HEK293 (cell line): ENCODE measurements at regions not wholly inside any gene's neighbourhood (a gene's known extent, or its start where the extent isn't known, plus 50 kb on each side); places are given as distances from the start of the nearest gene placed in this dataset.
A peak's percentile ranks its signal among the peaks of the same experiment; 100 is the strongest.

ENCODE experiments used
- CTCF ChIA-PET: fragments of 350-600 bp; formaldehyde crosslinking; extraction: SDS; loops from one replicate; lab custom pipeline; 2021; ENCODE audit warnings: antibody characterized with exemption; lab: Yijun Ruan, JAX
- POLR2A ChIA-PET: fragments of 300-600 bp; formaldehyde crosslinking; extraction: SDS; loops from one replicate; lab custom pipeline; 2020; ENCODE audit warnings: antibody characterized with exemption, inconsistent platforms; lab: Yijun Ruan, JAX
- H3K27ac ChIP-seq: fragments of 200-500 bp; sonication (Bioruptor generic); 2 replicates; pipeline ENCODE4 v1.5.1; 2014; ENCODE audit warnings: low read depth, low read length, control low read depth, inconsistent platforms; ENCODE audit errors: extremely low read depth
- H3K36me3 ChIP-seq, 2 experiments: fragments of 200-500 bp in 1 of 2; sonication (Bioruptor generic) in 1 of 2; 1 replicate in 1 of 2; 2 replicates in 1 of 2; pipeline ENCODE4 v1.5.1; 2014 to 2017; ENCODE audit warnings: inconsistent platforms in 2 of 2, low read length in 2 of 2; ENCODE audit not compliant: control insufficient read depth in 2 of 2, insufficient read depth in 1 of 2
- H3K4me1 ChIP-seq: fragments of 200-500 bp; sonication (Bioruptor generic); 2 replicates; pipeline ENCODE4 v1.5.1; 2014; ENCODE audit warnings: mild to moderate bottlenecking, low read length, inconsistent platforms; ENCODE audit not compliant: control insufficient read depth, insufficient read depth
- H3K4me3 ChIP-seq: 2 replicates; pipeline ENCODE4 v1.5.1; 2011; ENCODE audit warnings: low read depth, mild to moderate bottlenecking, control low read depth, low read length, moderate library complexity
- H3K9me3 ChIP-seq: fragments of 200-500 bp; sonication (Bioruptor generic); 2 replicates; pipeline ENCODE4 v1.5.1; 2014; ENCODE audit warnings: low read depth, low read length, inconsistent platforms; ENCODE audit not compliant: control insufficient read depth, insufficient read depth
- EGR2 ChIP-seq: fragments of 450-650 bp; formaldehyde crosslinking; IDR thresholded peaks from 2 replicates; pipeline ENCODE4 v1.5.1; 2016; ENCODE audit warnings: low read depth, missing biosample characterization, missing genetic modification characterization
- GFI1B ChIP-seq: fragments of 450-650 bp; formaldehyde crosslinking; IDR thresholded peaks from 2 replicates; pipeline ENCODE4 v1.5.1; 2016; ENCODE audit warnings: missing biosample characterization, missing genetic modification characterization
- GLIS1 ChIP-seq: fragments of 450-650 bp; formaldehyde crosslinking; IDR thresholded peaks from 2 replicates; pipeline ENCODE4 v1.5.1; 2016; ENCODE audit warnings: missing biosample characterization, missing genetic modification characterization
- HOXA7 ChIP-seq: sonication (generic); formaldehyde crosslinking; IDR thresholded peaks from 2 replicates; pipeline ENCODE4 v1.8.1; 2022; ENCODE audit warnings: missing genetic modification reagents, borderline replicate concordance
- KLF7 ChIP-seq: fragments of 450-650 bp; formaldehyde crosslinking; IDR thresholded peaks from 2 replicates; pipeline ENCODE4 v1.5.1; 2016; ENCODE audit warnings: missing biosample characterization, missing genetic modification characterization, borderline replicate concordance
- YY2 ChIP-seq: fragments of 450-650 bp; formaldehyde crosslinking; IDR thresholded peaks from 2 replicates; pipeline ENCODE4 v1.5.1; 2016; ENCODE audit warnings: missing biosample characterization, missing genetic modification characterization
- ZBTB17 ChIP-seq: fragments of 450-650 bp; formaldehyde crosslinking; IDR thresholded peaks from 2 replicates; pipeline ENCODE4 v1.5.1; 2016; ENCODE audit warnings: missing biosample characterization, missing genetic modification characterization
- ZEB2 ChIP-seq: fragments of 450-650 bp; formaldehyde crosslinking; IDR thresholded peaks from 2 replicates; pipeline ENCODE4 v1.5.1; 2016; ENCODE audit warnings: missing biosample characterization, missing genetic modification characterization
- ZFHX2 ChIP-seq: fragments of 450-650 bp; formaldehyde crosslinking; conservative IDR thresholded peaks from 2 replicates; pipeline ENCODE4 v1.5.1; 2016; ENCODE audit warnings: missing biosample characterization, missing genetic modification characterization
- ZFP3 ChIP-seq: fragments of 450-650 bp; formaldehyde crosslinking; IDR thresholded peaks from 2 replicates; pipeline ENCODE4 v1.5.1; 2016; ENCODE audit warnings: low read depth, missing biosample characterization, missing genetic modification characterization
- ZNF16 ChIP-seq: fragments of 450-650 bp; formaldehyde crosslinking; IDR thresholded peaks from 2 replicates; pipeline ENCODE4 v1.5.1; 2016; ENCODE audit warnings: low read depth, missing biosample characterization, missing genetic modification characterization
- ZNF169 ChIP-seq: fragments of 450-650 bp; formaldehyde crosslinking; IDR thresholded peaks from 2 replicates; pipeline ENCODE4 v1.5.1; 2016; ENCODE audit warnings: missing biosample characterization, missing genetic modification characterization
- ZNF184 ChIP-seq: fragments of 450-650 bp; IDR thresholded peaks from 2 replicates; pipeline ENCODE4 v1.5.1; 2018; ENCODE audit warnings: missing biosample characterization, mild to moderate bottlenecking, missing genetic modification characterization
- ZNF341 ChIP-seq: fragments of 450-650 bp; formaldehyde crosslinking; IDR thresholded peaks from 2 replicates; pipeline ENCODE4; 2016; ENCODE audit warnings: low read depth, missing biosample characterization, missing genetic modification characterization
- ZNF366 ChIP-seq: fragments of 450-650 bp; formaldehyde crosslinking; conservative IDR thresholded peaks from 2 replicates; pipeline ENCODE4 v1.5.1; 2016; ENCODE audit warnings: missing biosample characterization, missing genetic modification characterization
- ZNF391 ChIP-seq: fragments of 450-650 bp; formaldehyde crosslinking; IDR thresholded peaks from 2 replicates; pipeline ENCODE4 v1.5.1; 2016; ENCODE audit warnings: low read depth, missing biosample characterization, missing genetic modification characterization, borderline replicate concordance
- ZNF433 ChIP-seq: fragments of 450-650 bp; formaldehyde crosslinking; IDR thresholded peaks from 2 replicates; pipeline ENCODE4 v1.5.1; 2016; ENCODE audit warnings: missing biosample characterization, missing genetic modification characterization, low read depth
- ZNF529 ChIP-seq: fragments of 450-650 bp; formaldehyde crosslinking; IDR thresholded peaks from 2 replicates; pipeline ENCODE4 v1.5.1; 2017; ENCODE audit warnings: missing genetic modification characterization, missing biosample characterization; ENCODE audit not compliant: insufficient replicate concordance
- ZNF549 ChIP-seq: fragments of 450-650 bp; IDR thresholded peaks from 2 replicates; pipeline ENCODE4 v1.5.1; 2018; ENCODE audit warnings: missing biosample characterization, missing genetic modification characterization, mild to moderate bottlenecking, inconsistent platforms, moderate library complexity
- ZNF560 ChIP-seq: fragments of 450-650 bp; formaldehyde crosslinking; IDR thresholded peaks from 2 replicates; pipeline ENCODE4 v1.5.1; 2017; ENCODE audit warnings: missing biosample characterization, missing genetic modification characterization, borderline replicate concordance
- ZNF624 ChIP-seq: fragments of 450-650 bp; formaldehyde crosslinking; IDR thresholded peaks from 2 replicates; pipeline ENCODE4 v1.5.1; 2017; ENCODE audit warnings: missing biosample characterization, missing genetic modification characterization
- ZNF701 ChIP-seq: fragments of 450-650 bp; formaldehyde crosslinking; IDR thresholded peaks from 2 replicates; pipeline ENCODE4 v1.5.1; 2016; ENCODE audit warnings: missing biosample characterization, missing genetic modification characterization
- ZNF76 ChIP-seq: fragments of 450-650 bp; formaldehyde crosslinking; IDR thresholded peaks from 2 replicates; pipeline ENCODE4; 2016; ENCODE audit warnings: low read depth, missing biosample characterization, missing genetic modification characterization, borderline replicate concordance
- ZNF785 ChIP-seq: fragments of 450-650 bp; formaldehyde crosslinking; IDR thresholded peaks from 2 replicates; pipeline ENCODE4 v1.5.1; 2016; ENCODE audit warnings: missing biosample characterization, missing genetic modification characterization
- ZSCAN23 ChIP-seq: fragments of 450-650 bp; formaldehyde crosslinking; IDR thresholded peaks from 2 replicates; pipeline ENCODE4 v1.5.1; 2016; ENCODE audit warnings: missing biosample characterization, missing genetic modification characterization
- TF ChIP-seq, protein P1 (sequence below): fragments of 450-650 bp; formaldehyde crosslinking; IDR thresholded peaks from 2 replicates; pipeline ENCODE4 v1.5.1; 2016; ENCODE audit warnings: missing biosample characterization, missing genetic modification characterization
- TF ChIP-seq, protein P2 (sequence below): fragments of 450-650 bp; formaldehyde crosslinking; IDR thresholded peaks from 2 replicates; pipeline ENCODE4 v1.5.1; 2017; ENCODE audit warnings: missing biosample characterization, mild to moderate bottlenecking, missing genetic modification characterization, moderate library complexity
- TF ChIP-seq, protein P3 (sequence below): fragments of 450-650 bp; formaldehyde crosslinking; conservative IDR thresholded peaks from 2 replicates; pipeline ENCODE4 v1.5.1; 2016; ENCODE audit warnings: low read depth, missing biosample characterization, missing genetic modification characterization

DNA sequence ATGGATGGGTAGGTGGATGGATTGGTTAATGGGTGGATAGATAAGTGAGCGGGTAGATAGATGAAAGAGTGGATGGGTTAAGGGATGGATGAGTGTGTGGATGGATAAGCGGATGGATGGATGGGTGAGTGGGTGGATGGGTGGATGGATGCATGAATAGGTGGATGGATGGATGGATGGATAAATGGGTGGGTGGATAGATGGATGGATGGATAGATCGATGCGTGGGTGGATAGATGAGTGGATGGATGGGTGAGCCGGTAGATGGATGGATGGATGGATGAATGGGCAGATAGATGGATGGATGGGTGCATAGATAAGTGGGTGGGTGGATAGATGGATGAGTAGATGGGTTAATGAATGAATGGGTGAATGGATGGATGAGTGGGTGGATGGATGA is 90.9 kb downstream of the CPZ start:
- ChIA-PET CTCF (no interaction called here), POLR2A (no interaction called here)
- Histone ChIP-seq H3K4me1 (no peaks in the 10 kb centered on the region), H3K36me3 (no peaks in the 10 kb centered on the region), H3K27ac (no peak overlapping the region), H3K4me3 (no peak overlapping the region), H3K9me3 (no peaks in the 10 kb centered on the region)
- TF ChIP-seq ZNF785 (tag by site-specific recombination) (no peak), ZSCAN23 (tag by site-specific recombination) (no peak), GFI1B (tag by site-specific recombination) (no peak), ZFHX2 (tag by site-specific recombination) (peak; percentile 76), EGR2 (tag by site-specific recombination) (peak; percentile 96), ZNF366 (tag by site-specific recombination) (peak; percentile 76), ZNF391 (no peak), ZNF76 (no peak), ZEB2 (tag by site-specific recombination) (no peak), ZBTB17 (tag by site-specific recombination) (peak; percentile 91), GLIS1 (tag by site-specific recombination) (no peak), ZNF701 (tag by site-specific recombination) (no peak), ZNF560 (no peak), ZNF549 (tag by site-specific recombination) (no peak)
- TF ChIP-seq, protein P1, sequence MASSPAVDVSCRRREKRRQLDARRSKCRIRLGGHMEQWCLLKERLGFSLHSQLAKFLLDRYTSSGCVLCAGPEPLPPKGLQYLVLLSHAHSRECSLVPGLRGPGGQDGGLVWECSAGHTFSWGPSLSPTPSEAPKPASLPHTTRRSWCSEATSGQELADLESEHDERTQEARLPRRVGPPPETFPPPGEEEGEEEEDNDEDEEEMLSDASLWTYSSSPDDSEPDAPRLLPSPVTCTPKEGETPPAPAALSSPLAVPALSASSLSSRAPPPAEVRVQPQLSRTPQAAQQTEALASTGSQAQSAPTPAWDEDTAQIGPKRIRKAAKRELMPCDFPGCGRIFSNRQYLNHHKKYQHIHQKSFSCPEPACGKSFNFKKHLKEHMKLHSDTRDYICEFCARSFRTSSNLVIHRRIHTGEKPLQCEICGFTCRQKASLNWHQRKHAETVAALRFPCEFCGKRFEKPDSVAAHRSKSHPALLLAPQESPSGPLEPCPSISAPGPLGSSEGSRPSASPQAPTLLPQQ (tag by site-specific recombination), result no peak

DNA sequence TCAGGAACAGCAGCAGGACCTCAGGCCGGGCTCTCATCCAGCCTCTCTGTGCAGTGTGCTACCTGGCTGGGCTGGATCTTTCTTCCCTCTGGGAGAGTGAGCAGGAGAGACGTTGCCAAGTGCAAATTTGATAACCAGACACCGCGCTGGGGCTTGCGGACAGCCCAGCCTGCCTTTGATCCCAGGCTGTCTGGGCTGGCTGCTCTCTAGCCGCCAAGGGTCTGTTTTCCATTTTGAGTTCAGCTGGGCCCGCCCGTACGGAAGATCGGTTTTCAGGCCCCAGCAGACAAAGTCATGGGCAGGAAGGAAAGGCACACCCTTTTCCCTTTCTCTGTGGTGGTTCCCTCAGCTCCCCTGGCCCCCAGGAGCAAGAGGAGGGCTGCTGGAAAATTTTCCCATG is 90.2 kb downstream of the CPZ start:
- Histone ChIP-seq H3K4me3 (no peak overlapping the region), H3K27ac (no peak overlapping the region), H3K9me3 (no peaks in the 10 kb centered on the region), H3K4me1 (no peaks in the 10 kb centered on the region), H3K36me3 (no peaks in the 10 kb centered on the region)
- CTCF ChIA-PET, result no interaction called here
- POLR2A ChIA-PET, result no interaction called here
- TF ChIP-seq YY2 (no peak), ZNF433 (tag by site-specific recombination) (no peak), ZNF184 (tag by site-specific recombination) (no peak), ZNF16 (tag by site-specific recombination) (no peak), ZFP3 (no peak), ZNF169 (tag by site-specific recombination) (no peak), KLF7 (tag by site-specific recombination) (no peak)
- TF ChIP-seq, protein P2, sequence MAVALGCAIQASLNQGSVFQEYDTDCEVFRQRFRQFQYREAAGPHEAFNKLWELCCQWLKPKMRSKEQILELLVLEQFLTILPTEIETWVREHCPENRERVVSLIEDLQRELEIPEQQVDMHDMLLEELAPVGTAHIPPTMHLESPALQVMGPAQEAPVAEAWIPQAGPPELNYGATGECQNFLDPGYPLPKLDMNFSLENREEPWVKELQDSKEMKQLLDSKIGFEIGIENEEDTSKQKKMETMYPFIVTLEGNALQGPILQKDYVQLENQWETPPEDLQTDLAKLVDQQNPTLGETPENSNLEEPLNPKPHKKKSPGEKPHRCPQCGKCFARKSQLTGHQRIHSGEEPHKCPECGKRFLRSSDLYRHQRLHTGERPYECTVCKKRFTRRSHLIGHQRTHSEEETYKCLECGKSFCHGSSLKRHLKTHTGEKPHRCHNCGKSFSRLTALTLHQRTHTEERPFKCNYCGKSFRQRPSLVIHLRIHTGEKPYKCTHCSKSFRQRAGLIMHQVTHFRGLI (tag by site-specific recombination), result 0 out of 2 replicates have a peak, but pooled peaks have one; percentile 18

DNA sequence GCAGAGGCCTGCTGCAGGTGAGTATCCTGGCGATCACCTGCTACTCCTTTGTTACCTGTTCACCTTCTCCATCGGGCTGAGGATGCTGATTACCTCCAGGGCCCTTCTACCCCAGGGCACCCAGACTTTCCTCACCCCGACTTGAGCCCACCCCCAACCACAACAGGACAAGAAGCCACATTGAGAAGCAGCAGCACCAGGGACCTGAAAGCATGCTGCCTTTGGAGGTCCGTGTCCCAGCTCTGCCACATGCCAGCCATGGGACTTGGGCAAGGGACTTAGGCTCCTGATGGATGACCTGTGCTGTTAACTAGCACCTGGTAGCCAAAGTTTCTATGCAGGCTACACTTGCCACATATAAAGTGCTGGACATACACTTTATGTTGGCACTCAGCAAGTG is 89.7 kb downstream of the CPZ start:
- no peaks in the 10 kb centered on the region for H3K36me3 ChIP-seq
- no peaks in the 10 kb centered on the region for H3K9me3 ChIP-seq
- H3K27ac ChIP-seq, result no peak overlapping the region
- CTCF ChIA-PET, result no interaction called here
- H3K4me1 ChIP-seq, result no peaks in the 10 kb centered on the region
- H3K4me3 ChIP-seq, result no peak overlapping the region
- POLR2A ChIA-PET, result no interaction called here
- no peak for TF ChIP-seq ZNF624 (tag by site-specific recombination)
- no peak for TF ChIP-seq ZNF549 (tag by site-specific recombination)
- no peak for TF ChIP-seq ZNF529 (tag by site-specific recombination)
- no peak for TF ChIP-seq GLIS1 (tag by site-specific recombination)
- TF ChIP-seq, protein P3, sequence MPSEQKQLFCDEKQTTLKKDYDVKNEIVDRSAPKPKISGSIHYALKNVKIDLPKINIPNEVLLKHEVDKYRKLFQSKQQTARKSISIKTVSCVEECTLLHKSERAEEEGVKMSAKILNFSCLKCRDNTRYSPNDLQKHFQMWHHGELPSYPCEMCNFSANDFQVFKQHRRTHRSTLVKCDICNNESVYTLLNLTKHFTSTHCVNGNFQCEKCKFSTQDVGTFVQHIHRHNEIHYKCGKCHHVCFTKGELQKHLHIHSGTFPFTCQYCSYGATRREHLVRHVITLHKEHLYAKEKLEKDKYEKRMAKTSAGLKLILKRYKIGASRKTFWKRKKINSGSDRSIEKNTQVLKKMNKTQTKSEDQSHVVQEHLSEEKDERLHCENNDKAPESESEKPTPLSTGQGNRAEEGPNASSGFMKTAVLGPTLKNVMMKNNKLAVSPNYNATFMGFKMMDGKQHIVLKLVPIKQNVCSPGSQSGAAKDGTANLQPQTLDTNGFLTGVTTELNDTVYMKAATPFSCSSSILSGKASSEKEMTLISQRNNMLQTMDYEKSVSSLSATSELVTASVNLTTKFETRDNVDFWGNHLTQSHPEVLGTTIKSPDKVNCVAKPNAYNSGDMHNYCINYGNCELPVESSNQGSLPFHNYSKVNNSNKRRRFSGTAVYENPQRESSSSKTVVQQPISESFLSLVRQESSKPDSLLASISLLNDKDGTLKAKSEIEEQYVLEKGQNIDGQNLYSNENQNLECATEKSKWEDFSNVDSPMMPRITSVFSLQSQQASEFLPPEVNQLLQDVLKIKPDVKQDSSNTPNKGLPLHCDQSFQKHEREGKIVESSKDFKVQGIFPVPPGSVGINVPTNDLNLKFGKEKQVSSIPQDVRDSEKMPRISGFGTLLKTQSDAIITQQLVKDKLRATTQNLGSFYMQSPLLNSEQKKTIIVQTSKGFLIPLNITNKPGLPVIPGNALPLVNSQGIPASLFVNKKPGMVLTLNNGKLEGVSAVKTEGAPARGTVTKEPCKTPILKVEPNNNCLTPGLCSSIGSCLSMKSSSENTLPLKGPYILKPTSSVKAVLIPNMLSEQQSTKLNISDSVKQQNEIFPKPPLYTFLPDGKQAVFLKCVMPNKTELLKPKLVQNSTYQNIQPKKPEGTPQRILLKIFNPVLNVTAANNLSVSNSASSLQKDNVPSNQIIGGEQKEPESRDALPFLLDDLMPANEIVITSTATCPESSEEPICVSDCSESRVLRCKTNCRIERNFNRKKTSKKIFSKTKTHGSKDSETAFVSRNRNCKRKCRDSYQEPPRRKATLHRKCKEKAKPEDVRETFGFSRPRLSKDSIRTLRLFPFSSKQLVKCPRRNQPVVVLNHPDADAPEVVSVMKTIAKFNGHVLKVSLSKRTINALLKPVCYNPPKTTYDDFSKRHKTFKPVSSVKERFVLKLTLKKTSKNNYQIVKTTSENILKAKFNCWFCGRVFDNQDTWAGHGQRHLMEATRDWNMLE (tag by site-specific recombination), result no peak
- TF ChIP-seq ZNF341, result no peak
- TF ChIP-seq HOXA7 (CRISPR knock-in tag), result no peak
